ENCODE measurements at regions not wholly inside any gene's neighbourhood (a gene's known extent, or its start where the extent isn't known, plus 50 kb on each side); places are given as distances from the start of the nearest gene placed in this dataset.

- TF ChIP-seq GATA2 (IDR thresholded peaks at IDR 0.05; ENCODE audit: low read depth, low read length) (no peak), GATA3 (IDR thresholded peaks at IDR 0.05; ENCODE audit: low read depth, low read length) (no peak)
Measured at GRCh38 chr4:17128268-17128667, 229.8 kb upstream of the LDB2 start.

GRCh38 chr4:17126321-17126966, 228.0 kb upstream of the LDB2 start:
- no peak for TF ChIP-seq GATA3 (IDR thresholded peaks at IDR 0.05; ENCODE audit: low read depth, low read length)
- peak; percentile 53 for TF ChIP-seq GATA2 (IDR thresholded peaks at IDR 0.05; ENCODE audit: low read depth, low read length)

GRCh38 chr4:17124767-17125166, 226.3 kb upstream of the LDB2 start:
- no peak for TF ChIP-seq GATA2 (IDR thresholded peaks at IDR 0.05; ENCODE audit: low read depth, low read length)
- TF ChIP-seq GATA3 (IDR thresholded peaks at IDR 0.05; ENCODE audit: low read depth, low read length): no peak

- TF ChIP-seq GATA2 (IDR thresholded peaks at IDR 0.05; ENCODE audit: low read depth, low read length) (no peak), GATA3 (IDR thresholded peaks at IDR 0.05; ENCODE audit: low read depth, low read length) (no peak)
Measured at GRCh38 chr4:17120761-17121160, 222.3 kb upstream of the LDB2 start.

- no peak for TF ChIP-seq GATA2 (IDR thresholded peaks at IDR 0.05; ENCODE audit: low read depth, low read length)
- no peak for TF ChIP-seq GATA3 (IDR thresholded peaks at IDR 0.05; ENCODE audit: low read depth, low read length)
Measured at GRCh38 chr4:17117746-17118145, 219.3 kb upstream of the LDB2 start.

GRCh38 chr4:17115583-17115982, 217.1 kb upstream of the LDB2 start:
- TF ChIP-seq GATA3 (IDR thresholded peaks at IDR 0.05; ENCODE audit: low read depth, low read length): no peak

GRCh38 chr4:17112292-17112659, 213.8 kb upstream of the LDB2 start:
- no peak for TF ChIP-seq GATA3 (IDR thresholded peaks at IDR 0.05; ENCODE audit: low read depth, low read length)
- no peak for TF ChIP-seq GATA2 (IDR thresholded peaks at IDR 0.05; ENCODE audit: low read depth, low read length)

- no peak for TF ChIP-seq GATA2 (IDR thresholded peaks at IDR 0.05; ENCODE audit: low read depth, low read length)
- TF ChIP-seq GATA3 (IDR thresholded peaks at IDR 0.05; ENCODE audit: low read depth, low read length): no peak
Measured at GRCh38 chr4:17109126-17109525, 210.7 kb upstream of the LDB2 start.

- TF ChIP-seq GATA3 (IDR thresholded peaks at IDR 0.05; ENCODE audit: low read depth, low read length) (no peak), GATA2 (IDR thresholded peaks at IDR 0.05; ENCODE audit: low read depth, low read length) (no peak)
Measured at GRCh38 chr4:17103231-17103630, 204.8 kb upstream of the LDB2 start.

GRCh38 chr4:17098996-17099395, 200.6 kb upstream of the LDB2 start:
- TF ChIP-seq GATA3 (IDR thresholded peaks at IDR 0.05; ENCODE audit: low read depth, low read length) (no peak), GATA2 (IDR thresholded peaks at IDR 0.05; ENCODE audit: low read depth, low read length) (no peak)

- TF ChIP-seq GATA2 (IDR thresholded peaks at IDR 0.05; ENCODE audit: low read depth, low read length) (no peak), GATA3 (IDR thresholded peaks at IDR 0.05; ENCODE audit: low read depth, low read length) (no peak)
Measured at GRCh38 chr4:17098401-17098800, 200.0 kb upstream of the LDB2 start.

GRCh38 chr4:17097362-17097761, 198.9 kb upstream of the LDB2 start:
- TF ChIP-seq GATA3 (IDR thresholded peaks at IDR 0.05; ENCODE audit: low read depth, low read length) (no peak), GATA2 (IDR thresholded peaks at IDR 0.05; ENCODE audit: low read depth, low read length) (no peak)

GRCh38 chr4:17096692-17097091, 198.2 kb upstream of the LDB2 start:
- TF ChIP-seq GATA3 (IDR thresholded peaks at IDR 0.05; ENCODE audit: low read depth, low read length) (no peak), GATA2 (IDR thresholded peaks at IDR 0.05; ENCODE audit: low read depth, low read length) (no peak)

- TF ChIP-seq GATA3 (IDR thresholded peaks at IDR 0.05; ENCODE audit: low read depth, low read length) (no peak), GATA2 (IDR thresholded peaks at IDR 0.05; ENCODE audit: low read depth, low read length) (no peak)
Measured at GRCh38 chr4:17095771-17096170, 197.3 kb upstream of the LDB2 start.

- TF ChIP-seq GATA3 (IDR thresholded peaks at IDR 0.05; ENCODE audit: low read depth, low read length): no peak
- TF ChIP-seq GATA2 (IDR thresholded peaks at IDR 0.05; ENCODE audit: low read depth, low read length): no peak
Measured at GRCh38 chr4:17094876-17095210, 196.4 kb upstream of the LDB2 start.
